ENCODE measurements at regions not wholly inside any gene's neighbourhood (a gene's known extent, or its start where the extent isn't known, plus 50 kb on each side); places are given as distances from the start of the nearest gene placed in this dataset.

GRCh38 chr4:117378942-117379341, 293.6 kb upstream of the TRAM1L1 start:
- no peak overlapping the region for H3K4me3 ChIP-seq (replicated peaks; ENCODE audit: low read depth, low read length)

GRCh38 chr4:117383468-117383867, 298.1 kb upstream of the TRAM1L1 start:
- TF ChIP-seq CTCF (IDR thresholded peaks at IDR 0.05; ENCODE audit: low read depth, low read length, missing control alignments), result no peak
- H3K4me3 ChIP-seq (replicated peaks; ENCODE audit: low read depth, low read length), result no peak overlapping the region
- DNase-seq (ENCODE audit: extremely low read depth, low read depth), result no peak

More at GRCh38 chr4:117378942-117379341, 293.6 kb upstream of the TRAM1L1 start:
- TF ChIP-seq CTCF (IDR thresholded peaks at IDR 0.05; ENCODE audit: low read depth, low read length, missing control alignments), result no peak
- DNase-seq (ENCODE audit: extremely low read depth, low read depth), result no peak

DNA sequence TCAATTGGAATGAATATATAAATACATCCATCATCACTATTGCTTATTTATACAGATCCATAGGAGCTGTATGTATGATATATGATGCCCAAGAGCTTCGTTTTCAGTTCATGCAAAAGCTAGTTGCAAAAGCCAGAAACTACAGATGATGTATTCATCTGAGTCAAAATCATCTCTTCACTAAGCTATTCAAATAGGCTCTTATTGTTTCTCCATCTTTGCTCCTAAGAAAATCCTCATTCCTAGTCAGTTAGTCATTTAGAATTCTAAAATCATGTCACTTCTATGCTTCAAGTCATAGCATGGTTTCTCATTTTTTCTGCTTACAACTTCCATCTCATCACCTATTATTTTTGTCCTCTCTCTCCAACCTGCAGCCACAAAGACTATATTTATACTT, 300.1 kb upstream of the TRAM1L1 start:
- no peak for TF ChIP-seq CTCF (IDR thresholded peaks at IDR 0.05; ENCODE audit: low read depth, low read length, missing control alignments)
- DNase-seq (ENCODE audit: extremely low read depth, low read depth), result no peak
- no peak overlapping the region for H3K4me3 ChIP-seq (replicated peaks; ENCODE audit: low read depth, low read length)

- H3K4me3 ChIP-seq (replicated peaks; ENCODE audit: low read depth, low read length), result no peak overlapping the region
- no peak for DNase-seq (ENCODE audit: extremely low read depth, low read depth)
- TF ChIP-seq CTCF (IDR thresholded peaks at IDR 0.05; ENCODE audit: low read depth, low read length, missing control alignments), result no peak
Measured at GRCh38 chr4:117387072-117387471, 301.7 kb upstream of the TRAM1L1 start.

GRCh38 chr4:117400039-117400835, 314.9 kb upstream of the TRAM1L1 start:
- DNase-seq (ENCODE audit: extremely low read depth, low read depth), result peak; percentile 2
- no peak for TF ChIP-seq CTCF (IDR thresholded peaks at IDR 0.05; ENCODE audit: low read depth, low read length, missing control alignments)
- H3K4me3 ChIP-seq (replicated peaks; ENCODE audit: low read depth, low read length), result no peak overlapping the region

- DNase-seq (ENCODE audit: extremely low read depth, low read depth), result no peak
- TF ChIP-seq CTCF (IDR thresholded peaks at IDR 0.05; ENCODE audit: low read depth, low read length, missing control alignments), result no peak
- H3K4me3 ChIP-seq (replicated peaks; ENCODE audit: low read depth, low read length), result no peak overlapping the region
Measured at GRCh38 chr4:117412661-117413060, 327.3 kb upstream of the TRAM1L1 start.

All from HFF-Myc (cell line).